GM12875 (cell line): ENCODE measurements at regions not wholly inside any gene's neighbourhood (a gene's known extent, or its start where the extent isn't known, plus 50 kb on each side); places are given as distances from the start of the nearest gene placed in this dataset.
"Not testable (repeated sequence)": the region's sequence is repeated elsewhere in the genome, so short reads cannot be mapped to it uniquely, and the experiment has no call there.

Source experiments
- H3K4me3 ChIP-seq: one replicate; pipeline ENCODE4 v1.5.1; 2011; ENCODE audit warnings: low read depth, low read length, control low read depth
- TF ChIP-seq, protein P1 (sequence below): IDR thresholded peaks from 2 replicates; pipeline ENCODE4 v1.5.1; 2011; ENCODE audit warnings: low read depth, mild to moderate bottlenecking, control low read depth, inconsistent platforms, low read length, moderate library complexity, borderline replicate concordance; ENCODE audit not compliant: insufficient read depth

DNA sequence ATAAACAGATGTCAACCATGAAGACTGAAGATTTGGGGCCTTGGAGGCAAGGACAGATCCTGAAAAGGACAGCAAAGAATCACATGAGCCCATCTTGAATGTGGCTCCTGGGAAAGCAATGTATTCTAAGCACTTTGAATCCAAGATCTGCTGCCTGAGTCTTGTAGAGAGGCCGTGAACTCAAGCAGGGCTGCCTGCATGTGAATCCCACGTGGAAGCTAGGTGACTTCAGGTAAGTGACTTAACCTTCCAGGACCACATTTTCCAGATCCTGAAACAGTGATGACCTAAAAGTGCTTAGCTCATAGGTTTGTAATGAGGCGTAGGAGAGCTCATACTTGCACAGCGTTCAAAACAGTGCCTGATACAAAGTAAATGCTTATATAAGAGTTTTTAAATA is 373.0 kb upstream of the SALL1 start:
- TF ChIP-seq, protein P1, sequence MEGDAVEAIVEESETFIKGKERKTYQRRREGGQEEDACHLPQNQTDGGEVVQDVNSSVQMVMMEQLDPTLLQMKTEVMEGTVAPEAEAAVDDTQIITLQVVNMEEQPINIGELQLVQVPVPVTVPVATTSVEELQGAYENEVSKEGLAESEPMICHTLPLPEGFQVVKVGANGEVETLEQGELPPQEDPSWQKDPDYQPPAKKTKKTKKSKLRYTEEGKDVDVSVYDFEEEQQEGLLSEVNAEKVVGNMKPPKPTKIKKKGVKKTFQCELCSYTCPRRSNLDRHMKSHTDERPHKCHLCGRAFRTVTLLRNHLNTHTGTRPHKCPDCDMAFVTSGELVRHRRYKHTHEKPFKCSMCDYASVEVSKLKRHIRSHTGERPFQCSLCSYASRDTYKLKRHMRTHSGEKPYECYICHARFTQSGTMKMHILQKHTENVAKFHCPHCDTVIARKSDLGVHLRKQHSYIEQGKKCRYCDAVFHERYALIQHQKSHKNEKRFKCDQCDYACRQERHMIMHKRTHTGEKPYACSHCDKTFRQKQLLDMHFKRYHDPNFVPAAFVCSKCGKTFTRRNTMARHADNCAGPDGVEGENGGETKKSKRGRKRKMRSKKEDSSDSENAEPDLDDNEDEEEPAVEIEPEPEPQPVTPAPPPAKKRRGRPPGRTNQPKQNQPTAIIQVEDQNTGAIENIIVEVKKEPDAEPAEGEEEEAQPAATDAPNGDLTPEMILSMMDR, result no peak
- no peak overlapping the region for H3K4me3 ChIP-seq

DNA sequence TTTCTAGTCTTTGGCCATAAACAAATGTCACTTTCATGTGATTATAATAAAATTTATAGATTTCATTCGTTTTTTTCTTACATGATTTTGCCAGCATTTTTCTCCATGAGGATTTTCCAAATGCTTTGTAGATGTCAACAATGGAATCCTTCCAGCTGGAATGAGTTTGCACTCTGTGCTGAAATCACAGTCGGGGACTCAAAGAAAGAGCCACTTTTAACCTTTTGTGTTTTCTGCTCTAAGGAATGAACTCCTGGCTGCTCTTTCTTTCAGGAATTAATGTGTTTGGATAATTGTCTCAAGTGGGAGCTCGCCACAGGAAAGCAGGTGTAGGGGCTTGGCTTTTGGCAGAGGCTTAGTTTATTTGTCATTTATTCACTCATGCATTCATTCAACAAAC is 372.3 kb upstream of the SALL1 start:
- no peak overlapping the region for H3K4me3 ChIP-seq
- TF ChIP-seq, protein P1, result no peak

DNA sequence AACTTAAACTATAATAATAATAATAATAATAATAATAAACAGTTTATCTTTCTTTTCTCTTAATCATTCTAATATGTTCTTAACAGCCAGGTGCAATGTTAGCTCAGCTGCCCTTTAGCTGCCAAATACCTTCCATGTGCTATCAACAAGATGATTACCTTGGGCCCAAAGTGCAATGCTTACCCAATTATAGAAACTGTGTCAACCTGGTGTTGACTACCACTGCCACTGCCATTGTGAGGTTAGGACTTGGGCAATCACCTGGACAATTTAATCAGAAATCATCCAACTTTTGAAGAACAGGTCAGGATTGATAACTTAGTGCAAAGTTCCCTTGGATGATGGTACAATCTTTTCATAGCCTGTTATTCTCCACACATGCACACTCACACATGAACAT is 371.8 kb upstream of the SALL1 start:
- H3K4me3 ChIP-seq, result no peak overlapping the region
- TF ChIP-seq, protein P1, result no peak

DNA sequence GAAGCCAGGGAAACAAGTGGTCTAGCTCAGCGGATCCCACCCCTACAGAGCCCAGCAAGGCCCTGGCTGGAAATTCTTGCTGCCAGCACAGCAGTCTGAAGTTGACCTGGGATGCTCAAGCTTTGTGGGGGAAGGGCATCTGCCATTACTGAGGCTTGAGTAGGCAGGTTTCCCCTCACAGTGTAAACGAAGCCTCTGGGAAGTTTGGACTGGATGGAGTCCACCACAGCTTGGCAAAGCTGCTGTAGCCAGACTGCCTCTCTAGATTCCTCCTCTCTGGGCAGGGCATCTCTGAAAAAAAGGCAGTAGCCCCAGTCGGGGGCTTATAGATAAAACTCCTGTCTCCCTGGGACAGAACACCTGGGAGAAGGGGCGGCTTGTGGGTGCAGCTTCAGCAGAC is 365.9 kb upstream of the SALL1 start:
- H3K4me3 ChIP-seq, result not testable (repeated sequence)

DNA sequence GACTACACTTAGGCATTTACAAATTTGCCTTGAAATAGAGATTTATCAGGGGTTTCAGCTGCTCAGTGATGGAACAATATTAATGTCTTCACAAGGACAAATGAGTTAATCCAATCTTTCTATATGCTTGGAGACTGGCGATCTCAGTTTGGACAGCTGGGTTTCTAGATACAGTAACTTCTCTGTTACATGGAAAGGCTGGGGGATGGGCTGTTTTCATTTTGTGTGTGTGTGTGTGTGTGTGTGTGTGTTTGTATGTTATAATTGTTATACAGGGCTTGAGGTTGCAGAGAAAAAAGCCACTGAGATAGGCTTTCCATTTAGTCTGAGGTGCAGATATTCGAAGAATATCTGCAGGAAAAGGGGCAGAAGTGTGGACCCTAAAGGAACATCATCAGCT is 359.3 kb upstream of the SALL1 start:
- TF ChIP-seq, protein P1, result no peak
- H3K4me3 ChIP-seq, result no peak overlapping the region

DNA sequence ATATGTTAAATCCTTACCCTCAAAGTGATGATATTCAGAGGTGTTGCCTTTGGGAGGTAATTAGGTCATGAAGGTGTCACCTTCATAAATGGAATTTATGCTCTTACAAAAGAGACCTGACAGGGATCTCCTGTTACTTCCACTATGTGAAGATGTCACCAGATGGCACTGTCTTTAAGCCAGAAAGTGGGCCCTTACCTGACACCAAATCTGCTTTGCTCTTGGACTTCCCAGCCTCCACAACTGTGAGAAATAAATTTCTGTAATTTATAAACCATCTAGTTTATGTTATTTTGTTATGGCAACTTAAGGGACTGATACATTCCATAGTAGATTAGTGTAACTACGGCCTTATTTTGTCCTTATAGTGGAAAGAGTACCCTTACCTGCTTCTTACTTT is 358.3 kb upstream of the SALL1 start:
- no peak overlapping the region for H3K4me3 ChIP-seq
- TF ChIP-seq, protein P1, result no peak

DNA sequence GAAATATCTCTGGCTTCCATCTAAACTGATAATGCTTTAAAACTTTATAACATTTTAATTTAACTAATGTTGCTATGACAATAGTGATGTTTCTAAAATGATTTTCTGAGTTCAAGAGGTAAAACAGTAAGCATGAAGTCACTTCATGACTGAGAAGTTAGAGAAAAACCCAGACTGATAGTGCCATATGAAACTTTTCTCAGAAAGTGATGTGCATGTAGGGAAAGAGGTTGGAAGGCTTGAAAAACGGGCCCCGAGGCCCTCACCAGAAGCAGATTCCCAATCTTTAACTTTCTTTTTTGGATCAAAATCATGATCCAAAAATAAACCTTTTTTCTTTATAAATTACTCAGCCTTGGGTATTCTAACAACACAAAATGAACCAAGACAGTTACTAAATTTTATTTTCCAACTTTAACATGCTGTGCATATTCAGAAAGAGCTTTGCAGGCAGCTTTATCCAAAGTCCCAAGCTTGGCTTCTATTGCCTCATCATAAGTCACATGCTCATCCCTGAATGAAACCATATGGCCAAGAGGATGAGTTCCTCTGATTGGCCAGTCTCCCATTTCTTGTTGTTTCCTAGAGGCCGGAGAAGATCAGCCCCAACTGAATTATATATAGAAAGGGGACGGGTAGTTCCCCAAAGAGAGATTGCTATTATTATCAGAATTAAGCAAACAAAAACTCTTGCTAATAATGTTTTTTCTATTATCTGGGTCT is 357.6 kb upstream of the SALL1 start:
- H3K4me3 ChIP-seq, result no peak overlapping the region
- TF ChIP-seq, protein P1, result no peak
